PC-3 (cell line): ENCODE measurements at regions not wholly inside any gene's neighbourhood (a gene's known extent, or its start where the extent isn't known, plus 50 kb on each side); places are given as distances from the start of the nearest gene placed in this dataset.

Source experiments
- CTCF ChIP-seq: fragments of 300-600 bp; sonication (generic); conservative IDR thresholded peaks from 2 replicates; pipeline ENCODE4 v1.5.1; 2017; ENCODE audit warnings: antibody characterized with exemption, low read depth, mild to moderate bottlenecking, low read length
- EZH2 ChIP-seq: fragments of 300-600 bp; sonication (generic); IDR thresholded peaks from one replicate; pipeline ENCODE4 v1.6.1; 2017; ENCODE audit warnings: antibody characterized with exemption, mild to moderate bottlenecking, low read length; ENCODE audit not compliant: unreplicated experiment

GRCh38 chr12:59100585-59100984 lies 180.3 kb upstream of the LRIG3 start:
- TF ChIP-seq EZH2, result no peak
- no peak for TF ChIP-seq CTCF
